GM19239 (cell line): ENCODE measurements at regions not wholly inside any gene's neighbourhood (a gene's known extent, or its start where the extent isn't known, plus 50 kb on each side); places are given as distances from the start of the nearest gene placed in this dataset.
"Not testable (repeated sequence)": the region's sequence is repeated elsewhere in the genome, so short reads cannot be mapped to it uniquely, and the experiment has no call there.

Source experiments
- DNase-seq: peaks from one replicate; pipeline ENCODE4 v3.0.0; 2011; ENCODE audit warnings: low spot score; ENCODE audit not compliant: insufficient read length
- FAIRE-seq: peaks from 2 replicates; lab custom pipeline; 2011; peaks lifted over from hg19 to GRCh38; lab: Jason Lieb, UNC

DNA sequence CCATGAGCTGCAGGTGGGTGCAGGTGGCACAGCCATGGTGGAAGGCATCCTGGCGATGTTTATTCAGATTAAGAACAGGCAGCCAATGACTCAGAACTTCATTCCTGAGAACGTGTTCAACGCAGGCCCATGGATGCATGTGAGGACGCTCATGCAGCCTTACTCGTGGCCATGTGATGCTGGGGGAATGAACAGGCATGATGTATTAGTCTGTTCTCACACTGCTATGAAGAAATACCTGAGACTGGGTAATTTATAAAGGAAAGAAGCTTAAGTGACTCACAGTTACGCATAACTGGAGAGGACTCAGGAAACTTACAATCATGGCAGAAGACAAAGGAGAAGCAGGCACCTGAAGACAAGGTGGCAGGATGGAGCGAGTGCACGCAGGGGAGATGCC is 146.6 kb downstream of the RNASET2 start:
- DNase-seq (no peak), FAIRE-seq (no peak)

DNA sequence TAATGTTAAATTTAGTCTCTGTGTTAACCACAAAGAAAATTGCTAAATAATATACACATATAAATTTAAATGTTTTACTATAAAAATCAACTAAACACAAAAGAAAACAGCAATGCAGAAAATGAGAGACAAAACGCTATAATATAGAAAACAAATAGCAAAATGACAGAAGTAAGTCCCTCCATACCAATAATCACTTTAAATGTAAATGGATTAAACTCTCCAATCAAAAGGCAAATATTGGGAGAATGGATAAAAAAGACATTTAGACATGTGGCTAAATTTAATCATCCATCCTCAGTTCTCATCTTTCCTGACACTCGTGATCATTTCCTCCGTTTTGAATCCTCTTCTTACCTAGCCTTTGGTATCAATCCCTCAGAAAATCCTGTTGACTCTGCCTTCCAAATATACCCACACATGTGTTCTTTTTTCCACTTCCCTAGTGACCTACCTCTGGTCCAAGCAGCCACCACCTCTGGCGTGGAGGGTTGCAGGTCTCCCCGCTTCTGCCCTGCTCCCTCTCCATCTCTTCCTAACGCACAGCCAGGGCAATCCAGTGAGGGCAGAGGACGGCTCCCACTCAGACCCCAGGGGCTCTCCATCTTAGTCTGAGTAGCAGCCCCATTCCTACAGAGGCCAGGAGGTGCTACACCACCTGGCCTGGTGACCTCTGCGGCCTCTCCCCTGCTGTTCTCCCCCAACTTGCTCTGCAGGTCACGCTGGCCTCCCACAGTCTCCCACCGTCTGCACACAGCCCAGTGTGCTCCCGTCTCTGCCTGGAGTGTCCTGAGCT is 149.2 kb downstream of the RNASET2 start:
- FAIRE-seq (no peak), DNase-seq (no peak)

DNA sequence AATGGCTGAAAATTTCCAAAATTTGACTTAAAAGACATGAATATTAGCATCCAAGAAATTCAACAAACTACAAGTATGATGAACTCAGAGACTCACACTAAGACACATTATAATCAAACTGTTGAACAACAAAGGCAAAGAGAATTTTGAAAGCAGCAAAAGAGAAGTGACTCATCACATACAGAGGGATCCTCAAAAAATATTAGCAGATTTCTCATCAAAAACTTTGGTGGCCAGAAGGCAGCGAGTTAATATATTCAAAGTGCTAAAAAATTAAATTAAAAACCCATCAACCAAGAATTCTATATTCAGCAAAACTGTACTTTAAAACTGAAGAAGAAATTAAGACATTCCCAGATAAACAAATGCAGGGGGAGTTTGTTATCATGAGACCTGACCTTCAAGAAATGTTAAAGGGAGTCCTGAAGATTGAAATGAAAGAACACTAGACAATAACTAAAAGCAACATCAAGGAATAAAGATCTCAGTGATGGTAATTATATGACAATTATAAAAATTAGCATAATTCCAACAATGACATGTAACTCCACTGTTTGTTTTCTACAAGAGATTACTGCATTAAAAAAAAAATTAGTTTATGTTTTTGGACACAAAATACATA is 150.0 kb downstream of the RNASET2 start:
- DNase-seq, result no peak
- peak; percentile 8 for FAIRE-seq

DNA sequence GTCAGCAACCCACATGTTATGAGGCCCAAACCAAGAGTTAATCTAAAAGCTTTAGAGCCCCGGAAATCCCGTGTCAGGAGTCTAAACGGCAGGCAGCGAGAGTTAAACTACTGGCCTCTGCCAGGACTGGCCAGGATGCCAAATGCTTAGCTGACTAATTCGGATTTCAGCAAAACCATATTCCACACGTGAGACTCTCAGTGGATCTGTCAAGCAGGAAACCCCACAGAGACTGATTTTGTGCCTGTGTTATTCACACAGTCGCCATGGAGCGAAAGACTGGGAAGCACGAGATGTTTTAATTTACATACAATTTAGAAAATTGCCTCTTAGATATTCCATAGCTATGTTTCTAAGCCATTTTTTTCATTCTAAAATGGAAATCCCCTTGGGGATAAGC is 152.9 kb downstream of the RNASET2 start:
- no peak for FAIRE-seq
- no peak for DNase-seq

DNA sequence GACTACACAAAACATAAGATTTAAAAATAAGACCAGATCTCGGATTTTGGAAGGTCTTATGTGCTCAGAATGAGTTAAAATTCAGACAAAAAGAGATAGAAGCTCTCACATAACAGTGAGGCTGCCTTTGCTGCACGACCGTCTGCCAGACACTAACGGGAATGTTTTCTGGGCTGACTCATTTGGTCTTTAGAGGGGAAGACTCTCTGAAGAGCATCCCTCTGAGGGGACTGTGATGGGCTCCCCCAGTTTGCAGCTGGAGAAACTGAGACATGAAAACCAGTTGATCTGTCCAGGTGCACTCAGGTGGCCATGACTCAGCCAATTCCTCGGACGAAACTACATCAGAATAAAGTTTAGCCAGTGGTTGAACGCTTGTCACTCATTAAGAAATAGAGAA is 153.9 kb downstream of the RNASET2 start:
- FAIRE-seq (no peak), DNase-seq (no peak)

DNA sequence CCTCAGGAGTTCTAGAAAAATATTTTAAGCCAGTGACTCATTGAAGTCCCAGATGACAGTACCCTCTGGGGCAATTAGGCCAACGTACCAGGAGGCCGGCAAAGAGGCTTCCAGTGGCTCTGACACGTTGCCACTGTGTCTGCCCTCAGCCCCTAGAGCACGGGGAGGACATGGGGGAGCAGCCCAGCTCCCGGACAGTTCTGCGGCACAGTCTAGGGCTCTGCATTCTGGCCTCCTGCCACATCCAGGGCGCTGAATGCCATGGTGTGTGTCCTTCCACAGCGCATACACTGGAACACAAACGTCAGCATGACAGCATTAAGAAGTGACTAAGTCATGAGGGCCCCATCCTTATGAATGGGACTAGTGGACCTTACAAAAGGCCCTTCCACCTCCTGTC is 156.2 kb downstream of the RNASET2 start:
- FAIRE-seq (no peak), DNase-seq (no peak)

DNA sequence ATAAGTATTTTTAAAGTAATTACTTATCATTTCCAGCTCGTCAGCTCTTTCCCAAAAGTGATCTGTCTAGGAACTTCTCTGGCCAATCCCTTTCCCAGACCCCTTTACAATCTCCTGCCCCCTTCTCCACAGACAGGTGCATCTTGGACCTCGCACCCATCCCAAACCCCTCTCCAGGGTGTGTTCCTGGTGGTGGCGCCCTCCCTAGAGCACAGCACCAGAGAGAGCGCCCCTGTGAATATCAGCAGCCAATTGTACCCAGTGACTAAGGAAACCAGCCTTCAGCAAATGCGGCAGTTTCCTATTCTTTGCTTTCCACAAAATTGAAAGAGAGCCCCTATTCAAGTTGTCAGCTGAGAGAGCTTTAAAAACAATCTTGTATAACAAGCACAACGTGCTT is 157.7 kb downstream of the RNASET2 start:
- FAIRE-seq (no peak), DNase-seq (no peak)

DNA sequence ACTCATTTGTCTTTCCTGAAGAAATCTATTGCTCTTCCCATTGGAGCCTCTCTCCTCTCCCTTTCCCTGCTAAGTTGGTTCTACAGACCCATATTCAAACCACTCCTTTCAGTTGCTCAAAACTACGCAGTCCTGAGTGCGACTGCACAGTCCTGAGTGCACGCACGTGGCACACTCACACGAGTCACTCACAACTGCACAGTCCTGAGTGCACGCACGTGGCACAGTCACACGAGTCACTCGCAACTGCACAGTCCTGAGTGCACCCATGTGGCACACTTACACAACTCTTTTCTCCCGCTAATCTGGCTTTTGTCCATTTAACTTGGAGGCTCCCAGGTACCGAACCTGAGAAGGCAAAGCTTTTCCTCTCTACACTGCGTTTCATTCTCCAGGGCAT is 159.7 kb downstream of the RNASET2 start:
- DNase-seq, result no peak
- FAIRE-seq, result no peak

DNA sequence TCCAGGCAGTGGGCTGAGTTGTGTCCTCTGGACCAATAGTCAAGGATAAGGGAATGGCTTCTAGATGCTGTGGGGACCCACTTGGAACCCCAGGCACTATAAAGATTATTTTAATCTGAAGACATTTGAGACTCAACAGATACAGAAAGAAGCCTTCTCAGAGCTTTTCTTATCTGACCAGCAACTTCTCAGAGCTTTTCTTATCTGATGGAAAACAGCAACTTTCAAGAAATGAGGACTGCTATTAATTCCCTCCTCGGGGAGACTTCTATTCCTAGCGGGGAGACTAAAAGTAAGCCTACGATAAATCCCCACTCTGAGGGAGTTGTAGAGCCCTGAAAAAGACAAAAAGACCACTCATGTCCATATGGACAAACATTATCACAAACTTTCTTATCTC is 160.5 kb downstream of the RNASET2 start:
- no peak for DNase-seq

DNA sequence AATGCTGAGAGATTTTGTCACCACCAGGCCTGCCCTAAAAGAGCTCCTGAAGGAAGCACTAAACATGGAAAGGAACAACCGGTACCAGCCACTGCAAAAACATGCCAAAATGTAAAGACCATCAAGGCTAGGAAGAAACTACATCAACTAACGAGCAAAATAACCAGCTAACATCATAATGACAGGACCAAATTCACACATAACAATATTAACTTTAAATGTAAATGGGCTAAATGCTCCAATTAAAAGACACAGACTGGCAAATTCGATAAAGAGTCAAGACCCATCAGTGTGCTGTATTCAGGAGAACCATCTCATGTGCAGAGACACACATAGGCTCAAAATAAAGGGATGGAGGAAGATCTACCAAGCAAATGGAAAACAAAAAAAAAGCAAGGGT is 163.8 kb upstream of the RPS6KA2 start:
- not testable (repeated sequence) for FAIRE-seq, DNase-seq

More for the DNA sequence above, 160.5 kb downstream of the RNASET2 start:
- no peak for FAIRE-seq

DNA sequence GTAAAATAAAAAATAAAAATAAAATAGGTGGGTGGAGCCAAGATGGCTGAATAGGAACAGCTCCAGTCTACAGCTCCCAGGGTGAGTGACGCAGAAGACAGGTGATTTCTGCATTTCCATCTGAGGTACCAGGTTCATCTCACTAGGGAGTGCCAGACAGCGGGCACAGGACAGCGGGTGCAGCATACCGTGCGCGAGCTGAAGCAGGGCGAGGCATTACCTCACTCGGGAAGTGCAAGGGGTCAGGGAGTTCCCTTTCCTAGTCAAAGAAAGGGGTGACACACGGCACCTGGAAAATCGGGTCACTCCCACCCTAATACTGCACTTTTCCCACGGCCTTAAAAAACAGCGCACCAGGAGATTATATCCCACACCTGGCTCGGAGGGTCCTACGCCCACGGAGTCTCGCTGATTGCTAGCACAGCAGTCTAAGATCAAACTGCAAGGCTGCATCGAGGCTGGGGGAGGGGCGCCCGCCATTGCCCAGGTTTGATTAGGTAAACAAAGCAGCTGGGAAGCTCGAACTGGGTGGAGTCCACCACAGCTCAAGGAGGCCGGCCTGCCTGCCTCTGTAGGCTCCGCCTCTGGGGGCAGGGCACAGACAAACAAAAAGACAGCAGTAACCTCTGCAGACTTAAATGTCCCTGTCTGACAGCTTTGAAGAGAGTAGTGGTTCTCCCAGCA is 161.9 kb upstream of the RPS6KA2 start:
- not testable (repeated sequence) for DNase-seq, FAIRE-seq

DNA sequence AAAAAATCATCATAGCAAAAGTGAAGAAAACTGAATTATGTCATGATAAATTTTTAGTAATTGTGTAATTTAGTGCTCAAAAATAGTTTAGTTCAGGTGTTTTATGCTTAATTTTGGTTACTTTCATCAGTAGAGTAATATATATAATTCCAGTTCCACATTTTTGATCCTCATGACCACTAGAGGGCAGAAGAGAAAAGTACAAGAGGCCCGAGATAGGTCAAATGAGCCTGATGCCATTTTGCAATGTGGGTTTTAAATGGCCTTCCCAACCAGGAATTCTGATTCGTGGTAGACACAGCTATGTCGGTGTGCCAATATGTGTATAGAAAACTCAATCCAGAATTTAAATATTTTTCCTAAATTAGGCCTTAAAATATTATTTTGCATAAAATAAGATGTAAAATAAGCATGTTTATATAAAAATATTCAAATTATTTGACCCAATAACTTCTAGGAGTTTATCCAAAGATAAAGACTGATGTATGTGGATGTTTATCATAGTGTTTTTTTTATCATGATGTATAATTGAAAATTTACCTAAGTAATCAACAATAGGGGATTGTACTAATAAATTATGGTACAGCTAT is 159.7 kb upstream of the RPS6KA2 start:
- DNase-seq, result peak; percentile 69
- FAIRE-seq, result peak; percentile 94

DNA sequence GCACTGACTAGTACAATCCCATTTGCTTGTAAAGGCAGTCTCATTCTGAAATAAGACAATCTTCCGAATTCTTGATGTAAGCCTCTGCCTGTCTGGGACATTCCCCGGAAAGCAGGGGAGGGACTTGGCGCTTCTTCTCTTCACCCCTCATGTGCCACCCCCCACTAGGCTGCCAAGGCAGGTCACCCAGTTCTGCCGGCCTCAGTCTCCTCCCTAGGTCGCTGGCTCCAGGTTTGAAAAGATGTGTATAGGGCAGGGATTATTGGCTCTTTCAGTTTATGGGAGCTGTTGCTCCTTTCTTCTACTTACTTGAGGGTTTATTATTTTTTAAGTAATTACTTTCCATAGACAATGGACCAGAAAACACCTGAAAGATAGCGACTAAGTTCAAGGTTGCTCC is 158.1 kb upstream of the RPS6KA2 start:
- no peak for DNase-seq
- no peak for FAIRE-seq

DNA sequence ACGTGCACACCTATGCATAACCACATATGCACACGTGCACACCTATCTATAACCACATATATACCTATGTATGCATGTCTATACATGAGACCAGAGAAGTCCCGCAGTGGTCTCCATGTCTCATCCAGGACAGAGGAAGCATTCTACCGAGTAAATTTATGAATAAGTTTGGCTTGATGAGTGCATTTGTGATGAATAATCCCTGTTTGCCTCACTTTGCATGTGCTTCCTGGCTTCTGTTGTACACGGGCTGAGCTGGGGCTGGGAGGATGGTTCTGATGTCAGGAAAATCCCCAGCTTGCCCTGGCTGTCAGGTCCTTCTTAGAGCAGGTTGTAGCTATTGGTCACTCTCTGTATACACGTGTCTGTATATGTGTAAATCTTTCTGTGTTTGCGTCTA is 157.6 kb upstream of the RPS6KA2 start:
- FAIRE-seq (no peak), DNase-seq (no peak)

DNA sequence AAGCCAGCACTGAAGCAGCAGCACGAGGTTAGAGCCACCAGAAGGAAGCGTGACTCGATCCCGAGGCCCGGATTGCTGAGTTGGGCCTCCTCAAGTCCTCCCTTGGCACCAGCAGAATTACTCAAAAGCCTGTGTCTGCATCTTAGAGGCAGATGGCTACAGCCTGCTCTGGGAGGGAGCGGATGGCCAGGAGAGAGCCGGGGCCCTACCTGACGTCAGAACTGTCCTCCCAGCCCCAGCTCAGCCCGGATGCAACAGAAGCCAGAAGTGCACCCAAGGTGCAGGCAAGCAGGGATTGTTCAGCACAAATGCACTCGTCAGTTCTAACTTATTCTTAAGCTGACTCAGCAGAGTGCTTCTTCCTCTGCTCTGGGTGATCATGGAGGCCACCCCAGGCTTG is 155.5 kb upstream of the RPS6KA2 start:
- DNase-seq (no peak), FAIRE-seq (no peak)

DNA sequence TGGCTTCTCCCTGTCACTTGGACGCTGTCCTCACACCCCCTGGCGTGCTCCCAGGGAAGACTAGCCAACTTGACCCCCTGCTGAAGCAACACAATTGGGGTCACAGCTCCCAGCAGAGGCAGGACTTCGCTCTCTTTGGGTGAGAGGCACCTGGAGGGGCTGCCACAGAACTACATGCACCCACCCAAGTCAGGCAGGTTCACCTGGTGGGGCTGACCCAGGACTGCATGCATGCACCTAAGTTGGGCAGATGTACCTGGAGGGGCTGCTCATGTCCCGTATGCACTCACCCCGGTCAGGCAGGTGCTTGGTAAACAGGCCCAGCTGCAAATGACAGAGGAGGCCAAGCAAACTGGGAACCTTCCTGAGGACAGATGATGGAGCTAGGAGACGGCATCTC is 154.3 kb upstream of the RPS6KA2 start:
- FAIRE-seq, result no peak
- no peak for DNase-seq

DNA sequence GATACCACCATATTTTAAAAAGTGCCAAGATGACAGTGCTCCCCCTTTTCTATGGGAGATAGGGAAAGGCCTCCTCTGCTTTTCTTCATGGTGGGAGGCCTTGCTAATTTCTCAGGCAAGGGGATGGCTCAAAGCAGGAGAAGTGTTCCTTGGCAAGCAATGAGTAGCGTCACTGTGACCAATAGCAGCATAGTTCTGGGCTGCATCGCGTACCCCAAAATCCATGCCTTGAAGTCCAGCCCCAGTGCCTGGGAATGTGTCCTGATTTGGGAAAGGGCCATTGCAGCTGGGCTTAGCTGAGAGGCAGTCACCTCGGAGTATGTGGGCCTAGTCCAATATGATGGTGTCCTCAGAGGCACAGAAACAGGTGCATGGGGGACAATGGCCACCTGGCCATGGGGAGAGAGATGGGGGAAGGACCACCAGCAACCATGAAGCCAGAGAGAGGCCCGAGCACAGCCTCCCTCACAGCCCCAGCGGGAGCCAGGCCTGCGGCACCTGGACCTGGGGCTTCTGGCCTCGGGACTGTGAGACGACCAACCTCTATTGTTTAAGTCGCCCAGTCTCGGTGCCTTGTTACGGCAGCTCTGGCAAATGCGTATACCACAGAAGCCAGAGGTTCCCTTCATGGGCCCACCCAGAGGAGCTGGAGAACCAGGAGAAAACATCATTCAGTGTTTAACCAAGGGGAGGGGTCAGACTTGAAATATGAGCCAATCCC is 153.1 kb upstream of the RPS6KA2 start:
- DNase-seq (no peak), FAIRE-seq (no peak)

DNA sequence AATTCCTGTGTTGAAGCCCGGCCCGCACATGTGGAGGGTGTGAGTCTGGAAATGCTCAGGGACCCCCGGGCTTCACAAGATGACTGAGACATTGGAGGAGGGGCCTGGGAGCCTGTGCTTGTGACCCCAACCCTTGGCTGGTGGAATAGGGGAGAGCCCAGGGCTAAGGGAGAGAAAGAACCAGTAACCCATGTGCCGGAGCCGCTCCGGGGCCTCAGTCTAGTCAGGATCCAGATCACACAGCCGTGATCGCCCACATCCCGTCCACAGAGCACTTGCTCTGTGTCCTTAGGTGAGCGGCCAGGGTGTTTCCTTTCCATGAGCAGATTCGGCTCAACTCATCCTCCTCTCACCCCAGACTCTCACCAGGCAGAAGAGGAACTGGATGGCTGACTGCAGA is 152.3 kb upstream of the RPS6KA2 start:
- DNase-seq, result no peak
- no peak for FAIRE-seq

DNA sequence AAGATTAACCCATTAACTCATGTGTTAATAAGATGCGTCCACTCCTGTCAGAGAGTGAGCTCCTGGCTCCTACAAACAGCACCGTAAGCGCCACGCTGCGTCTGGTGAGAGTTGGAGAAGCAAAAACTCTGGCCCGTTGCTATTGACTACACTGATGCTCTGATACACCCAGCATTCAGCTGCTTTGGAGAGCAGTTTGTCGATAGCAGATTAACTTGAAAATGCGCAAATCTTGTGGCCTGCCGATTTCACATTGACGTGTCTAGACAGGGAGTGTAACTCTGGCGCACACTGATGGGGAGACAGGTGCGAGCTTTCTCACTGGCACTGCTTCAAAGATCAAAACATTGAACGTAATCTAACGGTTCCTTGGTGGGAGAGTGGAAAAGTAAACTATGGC is 151.7 kb upstream of the RPS6KA2 start:
- DNase-seq, result no peak
- FAIRE-seq, result no peak

DNA sequence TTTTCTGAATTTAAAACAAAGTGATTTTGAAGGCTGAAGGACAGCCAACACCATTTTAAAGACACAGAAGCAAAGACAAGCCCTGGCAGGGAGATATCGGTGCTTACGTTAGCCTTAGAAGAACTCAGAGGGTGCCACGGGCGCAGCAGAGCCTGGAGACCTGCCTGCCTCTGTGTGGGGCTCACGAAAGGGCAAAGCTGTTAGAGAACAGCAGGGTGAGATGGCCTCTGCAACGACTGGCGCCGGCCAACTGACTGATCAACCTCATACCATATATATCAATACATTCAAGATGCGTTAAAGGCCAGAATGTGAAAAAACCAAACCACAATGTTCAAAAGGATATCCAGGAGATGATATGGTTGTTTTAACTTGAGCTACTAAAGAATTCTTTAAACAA is 151.0 kb upstream of the RPS6KA2 start:
- DNase-seq, result no peak
- no peak for FAIRE-seq
